H54 (cell line): ENCODE measurements at regions not wholly inside any gene's neighbourhood (a gene's known extent, or its start where the extent isn't known, plus 50 kb on each side); places are given as distances from the start of the nearest gene placed in this dataset.

Source experiments
- DNase-seq: peaks from one replicate; pipeline ENCODE4 v3.0.0; 2011; ENCODE audit warnings: low spot score, mixed read lengths; ENCODE audit not compliant: insufficient read length
- FAIRE-seq: peaks from 3 replicates; lab custom pipeline; 2011; peaks lifted over from hg19 to GRCh38; lab: Jason Lieb, UNC
- POLR2A ChIP-seq: IDR thresholded peaks from 2 replicates; pipeline ENCODE4 v1.6.1; 2011; ENCODE audit warnings: low read depth, mild to moderate bottlenecking, low read length

GRCh38 chr6:133814238-133814637 is 74.7 kb upstream of the TCF21 start:
- FAIRE-seq (no peak), DNase-seq (no peak)
- TF ChIP-seq POLR2A, result no peak

GRCh38 chr6:133814797-133815196 is 74.1 kb upstream of the TCF21 start:
- no peak for TF ChIP-seq POLR2A
- no peak for FAIRE-seq
- DNase-seq, result no peak

GRCh38 chr6:133815313-133815712 is 73.6 kb upstream of the TCF21 start:
- TF ChIP-seq POLR2A, result no peak
- FAIRE-seq (no peak), DNase-seq (no peak)

- TF ChIP-seq POLR2A, result no peak
- DNase-seq, result no peak
- FAIRE-seq, result no peak
Observed at GRCh38 chr6:133816171-133816570, 72.7 kb upstream of the TCF21 start.

- no peak for TF ChIP-seq POLR2A
- DNase-seq (no peak), FAIRE-seq (no peak)
Observed at GRCh38 chr6:133817460-133818047, 71.4 kb upstream of the TCF21 start.

GRCh38 chr6:133818320-133818719 is 70.6 kb upstream of the TCF21 start:
- no peak for FAIRE-seq
- no peak for TF ChIP-seq POLR2A
- DNase-seq, result no peak

- DNase-seq (no peak), FAIRE-seq (no peak)
- no peak for TF ChIP-seq POLR2A
Observed at GRCh38 chr6:133820208-133820607, 68.7 kb upstream of the TCF21 start.

GRCh38 chr6:133827766-133828165 is 61.1 kb upstream of the TCF21 start:
- no peak for TF ChIP-seq POLR2A
- no peak for FAIRE-seq
- no peak for DNase-seq

- TF ChIP-seq POLR2A, result no peak
- no peak for FAIRE-seq
- no peak for DNase-seq
Observed at GRCh38 chr6:133833949-133834359, 55.0 kb upstream of the TCF21 start.

- TF ChIP-seq POLR2A, result no peak
- no peak for FAIRE-seq
- DNase-seq, result no peak
Observed at GRCh38 chr6:133834472-133835170, 54.3 kb upstream of the TCF21 start.

GRCh38 chr6:133835901-133836300 is 53.0 kb upstream of the TCF21 start:
- FAIRE-seq (no peak), DNase-seq (no peak)
- no peak for TF ChIP-seq POLR2A

GRCh38 chr6:133837801-133838349 is 51.0 kb upstream of the TCF21 start:
- DNase-seq (peak; percentile 9), FAIRE-seq (no peak)
- TF ChIP-seq POLR2A, result no peak
